ENCODE measurements at regions not wholly inside any gene's neighbourhood (a gene's known extent, or its start where the extent isn't known, plus 50 kb on each side); places are given as distances from the start of the nearest gene placed in this dataset.

- Histone ChIP-seq H3K9ac (no peak overlapping the region), H3K27me3 (replicated peaks; ENCODE audit: insufficient read depth) (no peaks in the 10 kb centered on the region), H3K27ac (no peak overlapping the region), H3K4me2 (ENCODE audit: unreplicated experiment) (no peak overlapping the region), H3F3A (ENCODE audit: insufficient read depth) (no peaks in the 10 kb centered on the region), H3K4me1 (ENCODE audit: insufficient read depth) (no peaks in the 10 kb centered on the region), H3K79me2 (ENCODE audit: insufficient read depth) (no peaks in the 10 kb centered on the region), H3K9me3 (ENCODE audit: low read depth) (no peaks in the 10 kb centered on the region), H3K36me3 (ENCODE audit: low read depth) (no peaks in the 10 kb centered on the region), H3K9me2 (ENCODE audit: insufficient read depth) (no peaks in the 10 kb centered on the region), H4K20me1 (ENCODE audit: insufficient read depth) (no peaks in the 10 kb centered on the region), H3K4me3 (no peak overlapping the region), H2AFZ (no peak overlapping the region)
- 15 to 22% methylated on average over 4 of the region's 4 CpGs for WGBS, 2 experiments (ENCODE audit: low coverage in 1 of 2, low lambda C conversion rate in 2 of 2, missing lambda C conversion rate in 2 of 2)
- no peak for DNase-seq
- in situ Hi-C loops (cut with MboI): no loop called here
- TF ChIP-seq EZH2 (IDR thresholded peaks at IDR 0.05; ENCODE audit: insufficient read depth, poor library complexity, severe bottlenecking): no peak
- no peak for TF ChIP-seq EZH2phosphoT487 (IDR thresholded peaks at IDR 0.05; ENCODE audit: insufficient read depth, low read depth)
Measured at GRCh38 chr11:37006563-37006962, 408.5 kb upstream of the RAG2 start.

DNA sequence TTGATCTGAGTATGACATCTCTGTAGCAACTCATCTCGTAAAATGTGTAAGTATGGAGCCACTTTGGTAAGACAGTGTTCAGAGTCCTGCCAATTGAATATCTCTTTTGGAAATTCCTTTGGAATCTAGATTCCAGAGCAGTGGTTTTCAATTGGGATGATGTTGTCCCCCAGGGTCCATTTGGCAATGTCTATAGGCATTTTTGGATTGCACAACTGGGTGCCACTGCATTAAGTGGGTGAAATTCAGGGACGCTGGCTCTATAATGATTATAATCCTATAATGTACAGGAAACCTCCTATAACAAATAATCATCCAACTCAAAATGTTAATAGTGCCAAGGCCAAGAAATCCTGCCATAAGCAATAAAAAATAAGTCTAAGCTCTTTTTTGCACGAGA is 404.8 kb upstream of the RAG2 start:
- no peak overlapping the region for H2AFZ ChIP-seq
- no peaks in the 10 kb centered on the region for H3K9me2 ChIP-seq (ENCODE audit: insufficient read depth)
- 22 to 30% methylated on average over 3 of the region's 3 CpGs for WGBS, 2 experiments (ENCODE audit: low coverage in 1 of 2, low lambda C conversion rate in 2 of 2, missing lambda C conversion rate in 2 of 2)
- no peak overlapping the region for H3K4me3 ChIP-seq
- no peak overlapping the region for H3K27ac ChIP-seq
- H3K9me3 ChIP-seq (ENCODE audit: low read depth): no peaks in the 10 kb centered on the region
- H3K9ac ChIP-seq: no peak overlapping the region
- no peak overlapping the region for H3K4me2 ChIP-seq (ENCODE audit: unreplicated experiment)
- H3F3A ChIP-seq (ENCODE audit: insufficient read depth): no peaks in the 10 kb centered on the region
- in situ Hi-C loops (cut with MboI): no loop called here
- H4K20me1 ChIP-seq (ENCODE audit: insufficient read depth): no peaks in the 10 kb centered on the region
- no peaks in the 10 kb centered on the region for H3K79me2 ChIP-seq (ENCODE audit: insufficient read depth)
- no peaks in the 10 kb centered on the region for H3K27me3 ChIP-seq (replicated peaks; ENCODE audit: insufficient read depth)
- H3K4me1 ChIP-seq (ENCODE audit: insufficient read depth): no peaks in the 10 kb centered on the region
- H3K36me3 ChIP-seq (ENCODE audit: low read depth): no peaks in the 10 kb centered on the region
- TF ChIP-seq EZH2phosphoT487 (IDR thresholded peaks at IDR 0.05; ENCODE audit: insufficient read depth, low read depth) (no peak), EZH2 (IDR thresholded peaks at IDR 0.05; ENCODE audit: insufficient read depth, poor library complexity, severe bottlenecking) (no peak)
- no peak for DNase-seq

- Histone ChIP-seq H3K4me3 (no peak overlapping the region), H4K20me1 (ENCODE audit: insufficient read depth) (no peaks in the 10 kb centered on the region), H2AFZ (no peak overlapping the region), H3K27ac (no peak overlapping the region), H3K4me2 (ENCODE audit: unreplicated experiment) (no peak overlapping the region), H3K36me3 (ENCODE audit: low read depth) (no peaks in the 10 kb centered on the region), H3K9me2 (ENCODE audit: insufficient read depth) (no peaks in the 10 kb centered on the region), H3K9ac (no peak overlapping the region), H3K27me3 (replicated peaks; ENCODE audit: insufficient read depth) (no peaks in the 10 kb centered on the region), H3K9me3 (ENCODE audit: low read depth) (no peaks in the 10 kb centered on the region), H3F3A (ENCODE audit: insufficient read depth) (no peaks in the 10 kb centered on the region), H3K79me2 (ENCODE audit: insufficient read depth) (no peaks in the 10 kb centered on the region), H3K4me1 (ENCODE audit: insufficient read depth) (no peaks in the 10 kb centered on the region)
- 2 to 4% methylated on average over 6 of the region's 6 CpGs for WGBS, 2 experiments (ENCODE audit: low coverage in 1 of 2, low lambda C conversion rate in 2 of 2, missing lambda C conversion rate in 2 of 2)
- in situ Hi-C loops (cut with MboI): no loop called here
- DNase-seq: no peak
- TF ChIP-seq EZH2 (IDR thresholded peaks at IDR 0.05; ENCODE audit: insufficient read depth, poor library complexity, severe bottlenecking) (no peak), EZH2phosphoT487 (IDR thresholded peaks at IDR 0.05; ENCODE audit: insufficient read depth, low read depth) (no peak)
Measured at GRCh38 chr11:36997656-36998055, 399.6 kb upstream of the RAG2 start.

DNA sequence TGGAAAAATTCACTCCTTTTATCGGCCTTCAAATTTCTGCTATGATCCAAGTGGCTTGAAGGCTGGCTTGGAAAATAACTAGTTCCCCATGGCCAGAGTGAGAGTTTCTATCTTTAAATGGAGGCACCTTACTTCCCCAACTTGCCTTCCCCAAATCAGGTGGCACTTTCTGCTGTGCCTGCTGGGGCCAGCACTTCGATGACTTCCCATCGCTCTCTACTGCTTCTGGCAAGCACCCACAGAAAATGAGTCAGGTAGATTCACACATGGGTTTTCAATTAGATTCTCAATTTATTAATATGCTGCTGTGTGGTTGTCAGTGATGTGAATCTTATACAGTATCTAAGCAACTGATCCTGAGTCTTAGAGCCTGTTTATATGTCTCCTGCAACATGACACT is 398.8 kb upstream of the RAG2 start:
- no peaks in the 10 kb centered on the region for H3K4me1 ChIP-seq (ENCODE audit: insufficient read depth)
- no peaks in the 10 kb centered on the region for H3K36me3 ChIP-seq (ENCODE audit: low read depth)
- H3K9ac ChIP-seq: no peak overlapping the region
- no peaks in the 10 kb centered on the region for H3F3A ChIP-seq (ENCODE audit: insufficient read depth)
- 48 to 49% methylated on average over 3 of the region's 3 CpGs for WGBS, 2 experiments (ENCODE audit: low coverage in 1 of 2, low lambda C conversion rate in 2 of 2, missing lambda C conversion rate in 2 of 2)
- H3K4me3 ChIP-seq: no peak overlapping the region
- no peaks in the 10 kb centered on the region for H3K79me2 ChIP-seq (ENCODE audit: insufficient read depth)
- in situ Hi-C loops (cut with MboI): no loop called here
- no peak for DNase-seq
- no peaks in the 10 kb centered on the region for H4K20me1 ChIP-seq (ENCODE audit: insufficient read depth)
- no peak overlapping the region for H2AFZ ChIP-seq
- TF ChIP-seq EZH2 (IDR thresholded peaks at IDR 0.05; ENCODE audit: insufficient read depth, poor library complexity, severe bottlenecking) (no peak), EZH2phosphoT487 (IDR thresholded peaks at IDR 0.05; ENCODE audit: insufficient read depth, low read depth) (no peak)
- no peaks in the 10 kb centered on the region for H3K9me2 ChIP-seq (ENCODE audit: insufficient read depth)
- no peak overlapping the region for H3K27ac ChIP-seq
- H3K4me2 ChIP-seq (ENCODE audit: unreplicated experiment): no peak overlapping the region
- no peaks in the 10 kb centered on the region for H3K27me3 ChIP-seq (replicated peaks; ENCODE audit: insufficient read depth)
- H3K9me3 ChIP-seq (ENCODE audit: low read depth): no peaks in the 10 kb centered on the region

- H3K79me2 ChIP-seq (ENCODE audit: insufficient read depth): no peaks in the 10 kb centered on the region
- no peak overlapping the region for H3K4me3 ChIP-seq
- no peak overlapping the region for H3K4me2 ChIP-seq (ENCODE audit: unreplicated experiment)
- TF ChIP-seq EZH2 (IDR thresholded peaks at IDR 0.05; ENCODE audit: insufficient read depth, poor library complexity, severe bottlenecking) (no peak), EZH2phosphoT487 (IDR thresholded peaks at IDR 0.05; ENCODE audit: insufficient read depth, low read depth) (no peak)
- no peaks in the 10 kb centered on the region for H3K27me3 ChIP-seq (replicated peaks; ENCODE audit: insufficient read depth)
- in situ Hi-C loops (cut with MboI): no loop called here
- H3K9ac ChIP-seq: no peak overlapping the region
- H3K27ac ChIP-seq: no peak overlapping the region
- H3F3A ChIP-seq (ENCODE audit: insufficient read depth): no peaks in the 10 kb centered on the region
- H3K4me1 ChIP-seq (ENCODE audit: insufficient read depth): no peaks in the 10 kb centered on the region
- no peak overlapping the region for H2AFZ ChIP-seq
- WGBS, 2 experiments (ENCODE audit: low coverage in 1 of 2, low lambda C conversion rate in 2 of 2, missing lambda C conversion rate in 2 of 2): 5 to 7% methylated on average over 6 of the region's 6 CpGs
- H3K9me2 ChIP-seq (ENCODE audit: insufficient read depth): no peaks in the 10 kb centered on the region
- H3K36me3 ChIP-seq (ENCODE audit: low read depth): no peaks in the 10 kb centered on the region
- H4K20me1 ChIP-seq (ENCODE audit: insufficient read depth): no peaks in the 10 kb centered on the region
- DNase-seq: no peak
- H3K9me3 ChIP-seq (ENCODE audit: low read depth): no peaks in the 10 kb centered on the region
Measured at GRCh38 chr11:36994208-36994607, 396.2 kb upstream of the RAG2 start.

Measured in GM23248 (cell line).